ENCODE measurements at regions not wholly inside any gene's neighbourhood (a gene's known extent, or its start where the extent isn't known, plus 50 kb on each side); places are given as distances from the start of the nearest gene placed in this dataset.

- TF ChIP-seq CTCF (conservative IDR thresholded peaks at IDR 0.05; ENCODE audit: low read depth, low read length) = no peak
- DNase-seq (ENCODE audit: low read depth) = no peak
- H3K4me3 ChIP-seq (ENCODE audit: low read depth, low read length) = no peak overlapping the region
Observed at GRCh38 chr4:63458010-63458409, 951.2 kb downstream of the TECRL start.

- DNase-seq (ENCODE audit: low read depth) = no peak
- TF ChIP-seq CTCF (conservative IDR thresholded peaks at IDR 0.05; ENCODE audit: low read depth, low read length) = no peak
- no peak overlapping the region for H3K4me3 ChIP-seq (ENCODE audit: low read depth, low read length)
Observed at GRCh38 chr4:63440236-63440635, 969.0 kb downstream of the TECRL start.

- no peak for DNase-seq (ENCODE audit: low read depth)
- no peak for TF ChIP-seq CTCF (conservative IDR thresholded peaks at IDR 0.05; ENCODE audit: low read depth, low read length)
- no peak overlapping the region for H3K4me3 ChIP-seq (ENCODE audit: low read depth, low read length)
Observed at GRCh38 chr4:63430105-63430504, 979.1 kb downstream of the TECRL start.

GRCh38 chr4:63396269-63396668 lies 1013.0 kb downstream of the TECRL start:
- TF ChIP-seq CTCF (conservative IDR thresholded peaks at IDR 0.05; ENCODE audit: low read depth, low read length) = no peak

GRCh38 chr4:63393544-63393943 lies 1015.7 kb downstream of the TECRL start:
- DNase-seq (ENCODE audit: low read depth) = no peak
- H3K4me3 ChIP-seq (ENCODE audit: low read depth, low read length) = no peak overlapping the region
- no peak for TF ChIP-seq CTCF (conservative IDR thresholded peaks at IDR 0.05; ENCODE audit: low read depth, low read length)

More at GRCh38 chr4:63396269-63396668, 1013.0 kb downstream of the TECRL start:
- DNase-seq (ENCODE audit: low read depth) = no peak
- no peak overlapping the region for H3K4me3 ChIP-seq (ENCODE audit: low read depth, low read length)

GRCh38 chr4:63379750-63380522 lies 1029.3 kb downstream of the TECRL start:
- no peak for DNase-seq (ENCODE audit: low read depth)
- no peak overlapping the region for H3K4me3 ChIP-seq (ENCODE audit: low read depth, low read length)
- no peak for TF ChIP-seq CTCF (conservative IDR thresholded peaks at IDR 0.05; ENCODE audit: low read depth, low read length)

GRCh38 chr4:63371001-63371400 lies 1038.2 kb downstream of the TECRL start:
- no peak for TF ChIP-seq CTCF (conservative IDR thresholded peaks at IDR 0.05; ENCODE audit: low read depth, low read length)

More at GRCh38 chr4:63371001-63371400, 1038.2 kb downstream of the TECRL start:
- no peak overlapping the region for H3K4me3 ChIP-seq (ENCODE audit: low read depth, low read length)
- no peak for DNase-seq (ENCODE audit: low read depth)

All from choroid plexus epithelial cell (primary cell).